ENCODE measurements at regions not wholly inside any gene's neighbourhood (a gene's known extent, or its start where the extent isn't known, plus 50 kb on each side); places are given as distances from the start of the nearest gene placed in this dataset.

GRCh38 chr4:181645489-181645888, 597.7 kb upstream of the TENM3 start:
- TF ChIP-seq POLR2A (IDR thresholded peaks at IDR 0.05; ENCODE audit: low read length) (no peak), GATA1 (IDR thresholded peaks at IDR 0.05; ENCODE audit: low read depth, low read length) (no peak)

Data from erythroblast (primary cell).